Caco-2 (cell line): ENCODE measurements at regions not wholly inside any gene's neighbourhood (a gene's known extent, or its start where the extent isn't known, plus 50 kb on each side); places are given as distances from the start of the nearest gene placed in this dataset.
A peak's percentile ranks its signal among the peaks of the same experiment; 100 is the strongest.

ENCODE experiments used
- BruUV-seq: library from RNA; stranded (reverse); fragments of 400-500 nt; replicated peaks from 2 replicates; lab custom pipeline; 2021; lab: Mats Ljungman, UMichigan
- CTCF ChIA-PET: fragments of 300-600 bp; sonication (Branson Sonifier 250); formaldehyde crosslinking; loops from one replicate; lab custom pipeline; 2022; ENCODE audit warnings: antibody characterized with exemption; lab: Charles Lee
- POLR2A ChIA-PET: fragments of 300-600 bp; sonication (Branson Sonifier 250); formaldehyde crosslinking; loops from one replicate; lab custom pipeline; 2022; ENCODE audit warnings: antibody characterized with exemption; lab: Charles Lee
- DNase-seq, 2 experiments: peaks; one replicate each; pipeline versions ENCODE4 v3.0.0 to v3.0.0-alpha.2; 2020 to 2022
- H3K27me3 ChIP-seq: replicated peaks from 2 replicates; pipeline ENCODE4 v1.6.0; 2011; ENCODE audit warnings: low read length; ENCODE audit not compliant: control insufficient read depth, insufficient read depth
- H3K36me3 ChIP-seq: 2 replicates; pipeline ENCODE4 v1.5.1; 2011; ENCODE audit warnings: low read length; ENCODE audit not compliant: control insufficient read depth, insufficient read depth
- H3K4me1 ChIP-seq: fragments of 250-450 bp; sonication (Bioruptor Pico); 2 replicates; pipeline ENCODE4 v1.5.1; 2020; ENCODE audit warnings: mild to moderate bottlenecking
- H3K4me3 ChIP-seq: 2 replicates; pipeline ENCODE4 v1.5.1; 2011; ENCODE audit warnings: low read depth, mild to moderate bottlenecking, control low read depth, low read length
- H3K9me3 ChIP-seq: fragments of 250-450 bp; sonication (Bioruptor Pico); 2 replicates; pipeline ENCODE4 v1.5.1; 2020; ENCODE audit warnings: mild to moderate bottlenecking, moderate library complexity
- H3K27ac Mint-ChIP-seq: one replicate; pipeline ENCODE4 v1.8.0; 2022; ENCODE audit warnings: mixed read lengths; ENCODE audit not compliant: unreplicated experiment
- H3K27me3 Mint-ChIP-seq: one replicate; pipeline ENCODE4 v1.8.0; 2022; ENCODE audit warnings: mixed read lengths; ENCODE audit not compliant: insufficient read depth, unreplicated experiment
- H3K36me3 Mint-ChIP-seq: one replicate; pipeline ENCODE4 v1.8.0; 2022; ENCODE audit warnings: mild to moderate bottlenecking, mixed read lengths; ENCODE audit not compliant: insufficient read depth, unreplicated experiment
- H3K4me1 Mint-ChIP-seq: one replicate; pipeline ENCODE4 v1.8.0; 2022; ENCODE audit warnings: low read depth, mixed read lengths; ENCODE audit not compliant: unreplicated experiment
- H3K4me3 Mint-ChIP-seq: one replicate; pipeline ENCODE4 v1.8.0; 2022; ENCODE audit warnings: mild to moderate bottlenecking, moderate library complexity, mixed read lengths; ENCODE audit not compliant: unreplicated experiment
- H3K9me3 Mint-ChIP-seq: one replicate; pipeline ENCODE4 v1.8.0; 2022; ENCODE audit warnings: mixed read lengths; ENCODE audit not compliant: unreplicated experiment
- CTCF ChIP-seq, 2 experiments: fragments of 200-600 bp in 1 of 2; IDR thresholded peaks; 1 replicate in 1 of 2; 2 replicates in 1 of 2; pipeline versions ENCODE4 v1.5.1 to v1.8.0; 2011 to 2022; ENCODE audit warnings: antibody characterized with exemption in 1 of 2, control low read depth in 1 of 2, inconsistent platforms in 1 of 2, low read depth in 1 of 2, low read length in 1 of 2, mild to moderate bottlenecking in 1 of 2, moderate library complexity in 1 of 2; ENCODE audit not compliant: insufficient read depth in 1 of 2, severe bottlenecking in 1 of 2, unreplicated experiment in 1 of 2
- intact Hi-C: fragments of 100-400 bp; cut with micrococcal nuclease; formaldehyde crosslinking; loops from one replicate; pipeline ENCODE4 v1.10.0; 2022; ENCODE audit not compliant: unreplicated experiment

- Mint-ChIP-seq H3K9me3 (no peaks in the 10 kb centered on the region), H3K4me3 (no peak overlapping the region), H3K27me3 (peaks cover 5% of the 10 kb centered on the region), H3K27ac (no peak overlapping the region), H3K36me3 (no peaks in the 10 kb centered on the region), H3K4me1 (no peaks in the 10 kb centered on the region)
- POLR2A ChIA-PET = interaction anchor here (1.0 kb wide), 1 partner anchor 1668 kb away, joined by 3 read pairs; the partner anchor contains the start of gene DIPK2A
- H3K27me3 ChIP-seq = no peaks in the 10 kb centered on the region
- H3K9me3 ChIP-seq = no peaks in the 10 kb centered on the region
- BruUV-seq = no TSS peak
- H3K4me3 ChIP-seq = no peak overlapping the region
- no peaks in the 10 kb centered on the region for H3K36me3 ChIP-seq
- intact Hi-C loops = no loop called here
- no peaks in the 10 kb centered on the region for H3K4me1 ChIP-seq
- CTCF ChIA-PET = interaction anchor here (0.5 kb wide), 1 partner anchor 519 kb away, joined by 3 read pairs; no protein-coding TSS in a partner anchor
- no peak for TF ChIP-seq CTCF (IDR thresholded peaks at IDR 0.05; ENCODE audit: insufficient read depth in 1 of 2, low read depth in 1 of 2, low read length in 1 of 2, severe bottlenecking in 1 of 2, unreplicated experiment in 1 of 2)
- no peak for DNase-seq
Measured at GRCh38 chr3:145639875-145640274, 521.1 kb downstream of the PLOD2 start.

GRCh38 chr3:145648396-145648795, 512.6 kb downstream of the PLOD2 start:
- intact Hi-C loops = no loop called here
- Histone ChIP-seq H3K27me3 (no peaks in the 10 kb centered on the region), H3K4me3 (no peak overlapping the region), H3K9me3 (no peaks in the 10 kb centered on the region), H3K36me3 (no peaks in the 10 kb centered on the region), H3K4me1 (no peaks in the 10 kb centered on the region)
- Mint-ChIP-seq H3K4me3 (no peak overlapping the region), H3K4me1 (peaks cover 6% of the 10 kb centered on the region), H3K9me3 (no peaks in the 10 kb centered on the region), H3K36me3 (no peaks in the 10 kb centered on the region), H3K27ac (no peak overlapping the region), H3K27me3 (no peaks in the 10 kb centered on the region)
- BruUV-seq = no TSS peak
- TF ChIP-seq CTCF (IDR thresholded peaks at IDR 0.05; ENCODE audit: insufficient read depth in 1 of 2, low read depth in 1 of 2, low read length in 1 of 2, severe bottlenecking in 1 of 2, unreplicated experiment in 1 of 2) = no peak
- no peak for DNase-seq
- POLR2A ChIA-PET = no interaction called here
- CTCF ChIA-PET = no interaction called here

GRCh38 chr3:145649368-145649887, 511.6 kb downstream of the PLOD2 start:
- POLR2A ChIA-PET = no interaction called here
- Mint-ChIP-seq H3K27ac (no peak overlapping the region), H3K27me3 (no peaks in the 10 kb centered on the region), H3K9me3 (no peaks in the 10 kb centered on the region), H3K4me1 (peaks cover 6% of the 10 kb centered on the region), H3K36me3 (no peaks in the 10 kb centered on the region), H3K4me3 (no peak overlapping the region)
- TF ChIP-seq CTCF (IDR thresholded peaks at IDR 0.05; ENCODE audit: insufficient read depth in 1 of 2, low read depth in 1 of 2, low read length in 1 of 2, severe bottlenecking in 1 of 2, unreplicated experiment in 1 of 2) = no peak
- Histone ChIP-seq H3K36me3 (no peaks in the 10 kb centered on the region), H3K4me3 (no peak overlapping the region), H3K9me3 (no peaks in the 10 kb centered on the region), H3K27me3 (no peaks in the 10 kb centered on the region), H3K4me1 (no peaks in the 10 kb centered on the region)
- intact Hi-C loops = no loop called here
- BruUV-seq = no TSS peak
- CTCF ChIA-PET = no interaction called here
- peak in 1 of 2 experiments; percentile 17 for DNase-seq
